Liver (tissue), 8 donors: ENCODE measurements at regions not wholly inside any gene's neighbourhood (a gene's known extent, or its start where the extent isn't known, plus 50 kb on each side); places are given as distances from the start of the nearest gene placed in this dataset.
A peak's percentile ranks its signal among the peaks of the same experiment; 100 is the strongest.

ENCODE experiments used
- DNase-seq: peaks from one replicate; pipeline ENCODE4 v3.0.0-alpha.2; 2017; ENCODE audit warnings: low spot score
- H3K27ac ChIP-seq, 2 donors: one replicate each; pipeline ENCODE4 v1.7.0; 2013; ENCODE audit warnings: inconsistent platforms in 2 of 2, low read length in 2 of 2, control low read depth in 1 of 2, low read depth in 1 of 2, mild to moderate bottlenecking in 1 of 2
- H3K27me3 ChIP-seq, 4 donors: one replicate each; pipeline versions ENCODE4 v1.6.1 to v1.7.0; 2013; ENCODE audit warnings: low read length in 3 of 4, inconsistent platforms in 1 of 4, mild to moderate bottlenecking in 1 of 4, moderate library complexity in 1 of 4; ENCODE audit not compliant: control insufficient read depth in 4 of 4, insufficient read depth in 4 of 4
- H3K36me3 ChIP-seq, 4 donors: one replicate each; pipeline versions ENCODE4 v1.6.1 to v1.7.0; 2013; ENCODE audit warnings: low read length in 3 of 4, mild to moderate bottlenecking in 3 of 4, low read depth in 1 of 4, moderate library complexity in 1 of 4; ENCODE audit not compliant: control insufficient read depth in 4 of 4, insufficient read depth in 3 of 4
- H3K4me1 ChIP-seq, 4 donors: one replicate each; pipeline versions ENCODE4 v1.6.1 to v1.7.0; 2013; ENCODE audit warnings: low read length in 3 of 4, mild to moderate bottlenecking in 3 of 4, moderate library complexity in 1 of 4; ENCODE audit not compliant: control insufficient read depth in 4 of 4, insufficient read depth in 4 of 4
- H3K4me3 ChIP-seq, 3 donors: one replicate each; pipeline versions ENCODE4 v1.6.1 to v1.7.0; 2013; ENCODE audit warnings: low read length in 3 of 3, control low read depth in 1 of 3, low read depth in 1 of 3, mild to moderate bottlenecking in 1 of 3
- H3K9ac ChIP-seq, 2 donors: one replicate each; pipeline ENCODE4 v1.7.0; 2013; ENCODE audit warnings: low read length in 2 of 2, mild to moderate bottlenecking in 2 of 2, moderate library complexity in 2 of 2, control low read depth in 1 of 2, low read depth in 1 of 2
- H3K9me3 ChIP-seq, 4 donors: one replicate each; pipeline versions ENCODE4 v1.6.1 to v1.7.0; 2013; ENCODE audit warnings: low read length in 3 of 4; ENCODE audit not compliant: control insufficient read depth in 4 of 4
- ATF3 ChIP-seq: IDR thresholded peaks from 2 replicates; pipeline ENCODE4 v1.6.1; 2016; ENCODE audit warnings: antibody characterized with exemption
- CTCF ChIP-seq: fragments of 150-350 bp; IDR thresholded peaks from 2 replicates; pipeline ENCODE4 v1.5.1; 2017; ENCODE audit warnings: improper control_type of control experiment, low read depth, low read length; ENCODE audit not compliant: missing input control
- FOXA2 ChIP-seq: IDR thresholded peaks from 2 replicates; pipeline ENCODE4 v1.6.1; 2016; ENCODE audit warnings: antibody characterized with exemption
- HNF4A ChIP-seq, 2 donors: conservative IDR thresholded peaks; 2 replicates each; pipeline ENCODE4 v1.6.1; 2016; ENCODE audit warnings: antibody characterized with exemption in 2 of 2, mild to moderate bottlenecking in 2 of 2
- HNF4G ChIP-seq: IDR thresholded peaks from 2 replicates; pipeline ENCODE4 v1.6.1; 2016; ENCODE audit warnings: antibody characterized with exemption
- NR2F2 ChIP-seq: IDR thresholded peaks from 2 replicates; pipeline ENCODE4 v1.6.1; 2016; ENCODE audit warnings: antibody characterized with exemption
- RAD21 ChIP-seq, 2 donors: IDR thresholded peaks; 2 replicates each; pipeline ENCODE4 v1.6.1; 2016; ENCODE audit warnings: antibody characterized with exemption in 2 of 2, mild to moderate bottlenecking in 2 of 2
- RXRA ChIP-seq, 2 donors: IDR thresholded peaks; 2 replicates each; pipeline ENCODE4 v1.6.1; 2017 to 2018; ENCODE audit warnings: antibody characterized with exemption in 2 of 2, mild to moderate bottlenecking in 1 of 2
- TAF1 ChIP-seq: conservative IDR thresholded peaks from 2 replicates; pipeline ENCODE4 v1.6.1; 2016; ENCODE audit warnings: antibody characterized with exemption, mild to moderate bottlenecking
- YY1 ChIP-seq: IDR thresholded peaks from 2 replicates; pipeline ENCODE4 v1.6.1; 2016; ENCODE audit warnings: antibody characterized with exemption, mild to moderate bottlenecking
- WGBS: extraction: QIAGEN DNeasy Blood & Tissue Kit; methylation state at CpG from one replicate; pipeline ENCODE4 v1.1.7; 2013; 5-methylcytosine and 5-hydroxymethylcytosine counted together
- TF ChIP-seq, protein P1 (sequence below): IDR thresholded peaks from 2 replicates; pipeline ENCODE4 v1.6.1; 2016; ENCODE audit warnings: antibody characterized with exemption, mild to moderate bottlenecking
- TF ChIP-seq, protein P2 (sequence below): IDR thresholded peaks from 2 replicates; pipeline ENCODE4 v1.6.1; 2016; ENCODE audit warnings: antibody characterized with exemption
- TF ChIP-seq, protein P3 (sequence below): IDR thresholded peaks from 2 replicates; pipeline ENCODE4 v1.6.1; 2016; ENCODE audit warnings: antibody characterized with exemption
- donor health status: healthy.
- donor health status: healthy.
- donor health status: healthy.
- donor health status: healthy.
- donor health status: healthy.

DNA sequence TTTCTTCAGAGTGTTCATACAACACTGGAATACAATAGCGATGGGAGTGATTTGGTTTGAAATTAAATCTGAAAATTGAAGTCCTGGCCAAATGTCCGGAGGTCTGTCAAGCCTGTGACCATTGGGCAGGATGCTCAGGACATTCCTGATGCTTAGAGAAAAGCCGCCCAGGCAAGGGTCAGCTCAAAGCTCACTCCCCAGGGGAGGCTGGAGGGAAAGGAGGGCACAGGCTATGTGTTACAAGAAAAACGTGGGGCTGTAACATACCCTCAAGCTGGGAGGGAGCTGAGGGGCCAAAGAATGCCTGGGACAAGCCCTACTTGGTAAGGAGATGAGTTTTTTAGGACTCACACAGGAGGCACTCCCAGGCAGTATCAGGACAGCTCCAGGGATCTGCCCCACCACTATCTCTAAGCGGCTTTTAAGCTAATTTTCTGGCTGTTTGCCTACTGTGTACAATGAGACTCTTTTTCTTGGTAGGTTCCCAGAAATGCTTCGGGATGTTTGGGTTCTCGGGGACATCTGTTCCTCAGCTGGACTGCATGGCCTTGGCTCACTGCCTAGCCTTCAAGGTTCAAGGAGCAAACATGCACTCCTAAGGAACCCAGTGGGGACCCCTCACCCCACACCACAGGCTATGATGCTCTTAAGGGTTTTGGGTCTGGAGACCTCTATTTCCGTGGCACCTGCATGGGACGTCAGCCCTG is 500.1 kb downstream of the BRD1 start (continued):
- TF ChIP-seq, protein P1, sequence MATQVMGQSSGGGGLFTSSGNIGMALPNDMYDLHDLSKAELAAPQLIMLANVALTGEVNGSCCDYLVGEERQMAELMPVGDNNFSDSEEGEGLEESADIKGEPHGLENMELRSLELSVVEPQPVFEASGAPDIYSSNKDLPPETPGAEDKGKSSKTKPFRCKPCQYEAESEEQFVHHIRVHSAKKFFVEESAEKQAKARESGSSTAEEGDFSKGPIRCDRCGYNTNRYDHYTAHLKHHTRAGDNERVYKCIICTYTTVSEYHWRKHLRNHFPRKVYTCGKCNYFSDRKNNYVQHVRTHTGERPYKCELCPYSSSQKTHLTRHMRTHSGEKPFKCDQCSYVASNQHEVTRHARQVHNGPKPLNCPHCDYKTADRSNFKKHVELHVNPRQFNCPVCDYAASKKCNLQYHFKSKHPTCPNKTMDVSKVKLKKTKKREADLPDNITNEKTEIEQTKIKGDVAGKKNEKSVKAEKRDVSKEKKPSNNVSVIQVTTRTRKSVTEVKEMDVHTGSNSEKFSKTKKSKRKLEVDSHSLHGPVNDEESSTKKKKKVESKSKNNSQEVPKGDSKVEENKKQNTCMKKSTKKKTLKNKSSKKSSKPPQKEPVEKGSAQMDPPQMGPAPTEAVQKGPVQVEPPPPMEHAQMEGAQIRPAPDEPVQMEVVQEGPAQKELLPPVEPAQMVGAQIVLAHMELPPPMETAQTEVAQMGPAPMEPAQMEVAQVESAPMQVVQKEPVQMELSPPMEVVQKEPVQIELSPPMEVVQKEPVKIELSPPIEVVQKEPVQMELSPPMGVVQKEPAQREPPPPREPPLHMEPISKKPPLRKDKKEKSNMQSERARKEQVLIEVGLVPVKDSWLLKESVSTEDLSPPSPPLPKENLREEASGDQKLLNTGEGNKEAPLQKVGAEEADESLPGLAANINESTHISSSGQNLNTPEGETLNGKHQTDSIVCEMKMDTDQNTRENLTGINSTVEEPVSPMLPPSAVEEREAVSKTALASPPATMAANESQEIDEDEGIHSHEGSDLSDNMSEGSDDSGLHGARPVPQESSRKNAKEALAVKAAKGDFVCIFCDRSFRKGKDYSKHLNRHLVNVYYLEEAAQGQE = no peak
- TF ChIP-seq NR2F2 = peak; percentile 34
- no peak for TF ChIP-seq HNF4A (conservative IDR thresholded peaks at IDR 0.05)
- TF ChIP-seq RAD21 (IDR thresholded peaks at IDR 0.05) = no peak
- TF ChIP-seq FOXA2 = no peak

- H3K27ac ChIP-seq = no peak overlapping the region
- TF ChIP-seq TAF1 (no peak), RXRA (IDR thresholded peaks at IDR 0.05) (no peak), ATF3 (no peak), HNF4A (conservative IDR thresholded peaks at IDR 0.05) (no peak), CTCF (no peak), FOXA2 (no peak), YY1 (no peak), HNF4G (no peak), RAD21 (IDR thresholded peaks at IDR 0.05) (no peak)
- TF ChIP-seq, protein P1 = no peak
- TF ChIP-seq, protein P2, sequence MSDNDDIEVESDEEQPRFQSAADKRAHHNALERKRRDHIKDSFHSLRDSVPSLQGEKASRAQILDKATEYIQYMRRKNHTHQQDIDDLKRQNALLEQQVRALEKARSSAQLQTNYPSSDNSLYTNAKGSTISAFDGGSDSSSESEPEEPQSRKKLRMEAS = no peak
- TF ChIP-seq, protein P3, sequence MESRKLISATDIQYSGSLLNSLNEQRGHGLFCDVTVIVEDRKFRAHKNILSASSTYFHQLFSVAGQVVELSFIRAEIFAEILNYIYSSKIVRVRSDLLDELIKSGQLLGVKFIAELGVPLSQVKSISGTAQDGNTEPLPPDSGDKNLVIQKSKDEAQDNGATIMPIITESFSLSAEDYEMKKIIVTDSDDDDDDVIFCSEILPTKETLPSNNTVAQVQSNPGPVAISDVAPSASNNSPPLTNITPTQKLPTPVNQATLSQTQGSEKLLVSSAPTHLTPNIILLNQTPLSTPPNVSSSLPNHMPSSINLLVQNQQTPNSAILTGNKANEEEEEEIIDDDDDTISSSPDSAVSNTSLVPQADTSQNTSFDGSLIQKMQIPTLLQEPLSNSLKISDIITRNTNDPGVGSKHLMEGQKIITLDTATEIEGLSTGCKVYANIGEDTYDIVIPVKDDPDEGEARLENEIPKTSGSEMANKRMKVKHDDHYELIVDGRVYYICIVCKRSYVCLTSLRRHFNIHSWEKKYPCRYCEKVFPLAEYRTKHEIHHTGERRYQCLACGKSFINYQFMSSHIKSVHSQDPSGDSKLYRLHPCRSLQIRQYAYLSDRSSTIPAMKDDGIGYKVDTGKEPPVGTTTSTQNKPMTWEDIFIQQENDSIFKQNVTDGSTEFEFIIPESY = no peak
- H3K4me1 ChIP-seq = no peaks in the 10 kb centered on the region
- peaks cover 0 to 5% (median 2%) of the 10 kb centered on the region in 4 donors for H3K9me3 ChIP-seq
- no peak overlapping the region for H3K4me3 ChIP-seq
- H3K27me3 ChIP-seq = peaks cover 0 to 8% (median 1%) of the 10 kb centered on the region in 4 donors
- 85% methylated on average over 5 of the region's 5 CpGs for WGBS
- no peak overlapping the region for H3K9ac ChIP-seq
- no peaks in the 10 kb centered on the region for H3K36me3 ChIP-seq
- no peak for DNase-seq
Observed at GRCh38 chr22:49326558-49326957, 501.1 kb downstream of the BRD1 start.
